ENCODE measurements at regions not wholly inside any gene's neighbourhood (a gene's known extent, or its start where the extent isn't known, plus 50 kb on each side); places are given as distances from the start of the nearest gene placed in this dataset.
"Not testable (repeated sequence)": the region's sequence is repeated elsewhere in the genome, so short reads cannot be mapped to it uniquely, and the experiment has no call there.

DNA sequence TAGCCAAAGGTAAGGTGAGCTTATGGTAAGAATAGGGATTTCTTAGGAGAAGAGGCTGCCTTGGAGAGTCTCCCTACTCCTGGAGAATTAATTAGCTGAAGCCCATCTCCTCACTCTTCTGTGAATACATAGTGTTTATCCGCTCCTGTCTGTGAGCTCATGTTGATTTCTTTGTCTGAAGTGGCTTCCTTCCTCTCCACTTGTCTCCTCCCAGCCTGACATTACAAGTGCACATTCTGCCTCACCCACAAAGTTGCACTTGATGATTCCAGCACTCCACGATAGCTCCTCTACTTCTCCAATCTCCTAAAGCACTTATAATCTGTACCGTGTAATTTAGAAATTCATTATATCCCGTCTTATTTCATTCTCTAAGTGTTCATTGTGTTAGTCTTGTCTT is 287.2 kb downstream of the QKI start:
- Histone ChIP-seq H2AFZ (ENCODE audit: low read depth) (no peak overlapping the region), H3K4me2 (no peak overlapping the region), H3K36me3 (ENCODE audit: insufficient read depth) (no peaks in the 10 kb centered on the region), H3K79me2 (ENCODE audit: insufficient read depth, low read depth) (no peaks in the 10 kb centered on the region), H3K27me3 (ENCODE audit: insufficient read depth, low read depth) (no peaks in the 10 kb centered on the region), H3K4me1 (ENCODE audit: low read depth, poor library complexity, severe bottlenecking) (no peaks in the 10 kb centered on the region), H3K27ac (no peak overlapping the region), H3K4me3 (IDR thresholded peaks at IDR 0.05; ENCODE audit: insufficient read depth, low read depth, low read length) (no peak overlapping the region), H4K20me1 (ENCODE audit: insufficient read depth) (no peaks in the 10 kb centered on the region), H3K9ac (no peak overlapping the region)
- TF ChIP-seq, protein P1, sequence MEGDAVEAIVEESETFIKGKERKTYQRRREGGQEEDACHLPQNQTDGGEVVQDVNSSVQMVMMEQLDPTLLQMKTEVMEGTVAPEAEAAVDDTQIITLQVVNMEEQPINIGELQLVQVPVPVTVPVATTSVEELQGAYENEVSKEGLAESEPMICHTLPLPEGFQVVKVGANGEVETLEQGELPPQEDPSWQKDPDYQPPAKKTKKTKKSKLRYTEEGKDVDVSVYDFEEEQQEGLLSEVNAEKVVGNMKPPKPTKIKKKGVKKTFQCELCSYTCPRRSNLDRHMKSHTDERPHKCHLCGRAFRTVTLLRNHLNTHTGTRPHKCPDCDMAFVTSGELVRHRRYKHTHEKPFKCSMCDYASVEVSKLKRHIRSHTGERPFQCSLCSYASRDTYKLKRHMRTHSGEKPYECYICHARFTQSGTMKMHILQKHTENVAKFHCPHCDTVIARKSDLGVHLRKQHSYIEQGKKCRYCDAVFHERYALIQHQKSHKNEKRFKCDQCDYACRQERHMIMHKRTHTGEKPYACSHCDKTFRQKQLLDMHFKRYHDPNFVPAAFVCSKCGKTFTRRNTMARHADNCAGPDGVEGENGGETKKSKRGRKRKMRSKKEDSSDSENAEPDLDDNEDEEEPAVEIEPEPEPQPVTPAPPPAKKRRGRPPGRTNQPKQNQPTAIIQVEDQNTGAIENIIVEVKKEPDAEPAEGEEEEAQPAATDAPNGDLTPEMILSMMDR (conservative IDR thresholded peaks at IDR 0.05; ENCODE audit: low read depth, low read length): no peak

DNA sequence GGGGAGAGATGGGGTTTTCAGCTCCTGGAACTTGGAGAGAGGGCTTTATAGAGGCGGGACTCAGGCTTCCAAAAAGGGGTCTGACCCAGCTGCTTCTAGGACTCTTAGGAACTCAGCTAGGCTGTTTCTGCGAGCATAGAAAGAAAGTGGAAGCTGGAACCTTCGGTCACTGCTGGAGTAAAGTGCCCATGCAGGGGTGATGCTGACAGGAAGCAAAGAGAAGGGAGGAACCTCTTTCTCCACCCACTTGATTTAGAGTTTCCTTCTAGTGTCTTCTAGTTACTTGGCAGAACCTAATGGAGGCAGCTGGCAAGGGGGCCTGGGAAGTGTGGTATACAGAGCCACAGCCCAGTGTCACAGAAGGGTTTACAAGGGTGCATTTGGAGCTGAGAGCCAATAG is 283.6 kb downstream of the QKI start:
- no peak overlapping the region for H3K4me3 ChIP-seq (IDR thresholded peaks at IDR 0.05; ENCODE audit: insufficient read depth, low read depth, low read length)
- no peak overlapping the region for H3K4me2 ChIP-seq
- no peaks in the 10 kb centered on the region for H3K79me2 ChIP-seq (ENCODE audit: insufficient read depth, low read depth)
- no peaks in the 10 kb centered on the region for H3K4me1 ChIP-seq (ENCODE audit: low read depth, poor library complexity, severe bottlenecking)
- H4K20me1 ChIP-seq (ENCODE audit: insufficient read depth): no peaks in the 10 kb centered on the region
- H3K9ac ChIP-seq: no peak overlapping the region
- no peaks in the 10 kb centered on the region for H3K36me3 ChIP-seq (ENCODE audit: insufficient read depth)
- no peak overlapping the region for H2AFZ ChIP-seq (ENCODE audit: low read depth)
- H3K27ac ChIP-seq: no peak overlapping the region
- TF ChIP-seq, protein P1 (conservative IDR thresholded peaks at IDR 0.05; ENCODE audit: low read depth, low read length): no peak
- no peaks in the 10 kb centered on the region for H3K27me3 ChIP-seq (ENCODE audit: insufficient read depth, low read depth)

DNA sequence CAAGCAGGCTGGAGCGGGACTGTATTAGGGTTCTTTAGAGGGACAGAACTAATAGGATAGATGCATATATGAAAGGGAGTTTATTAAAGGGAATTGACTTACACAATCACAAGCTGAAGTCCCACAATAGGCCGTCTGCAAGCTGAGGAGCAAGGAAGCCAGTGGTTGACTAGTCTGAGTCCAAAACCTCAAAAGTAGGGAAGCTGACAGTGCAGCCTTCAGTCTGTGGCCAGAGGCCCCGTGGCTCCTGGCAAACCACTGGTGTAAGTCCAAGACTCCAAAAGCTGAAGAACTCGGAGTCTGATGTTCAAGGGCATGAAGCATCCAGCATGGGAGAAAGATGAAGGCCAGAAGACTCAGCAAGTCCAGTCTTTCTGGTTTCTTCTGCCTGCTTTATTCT is 281.8 kb downstream of the QKI start:
- not testable (repeated sequence) for H3K79me2 ChIP-seq (ENCODE audit: insufficient read depth, low read depth); H3K4me3 ChIP-seq (IDR thresholded peaks at IDR 0.05; ENCODE audit: insufficient read depth, low read depth, low read length); H3K27ac ChIP-seq; H3K36me3 ChIP-seq (ENCODE audit: insufficient read depth); H3K4me1 ChIP-seq (ENCODE audit: low read depth, poor library complexity, severe bottlenecking); H4K20me1 ChIP-seq (ENCODE audit: insufficient read depth); H3K27me3 ChIP-seq (ENCODE audit: insufficient read depth, low read depth); H3K4me2 ChIP-seq; H2AFZ ChIP-seq (ENCODE audit: low read depth); H3K9ac ChIP-seq

DNA sequence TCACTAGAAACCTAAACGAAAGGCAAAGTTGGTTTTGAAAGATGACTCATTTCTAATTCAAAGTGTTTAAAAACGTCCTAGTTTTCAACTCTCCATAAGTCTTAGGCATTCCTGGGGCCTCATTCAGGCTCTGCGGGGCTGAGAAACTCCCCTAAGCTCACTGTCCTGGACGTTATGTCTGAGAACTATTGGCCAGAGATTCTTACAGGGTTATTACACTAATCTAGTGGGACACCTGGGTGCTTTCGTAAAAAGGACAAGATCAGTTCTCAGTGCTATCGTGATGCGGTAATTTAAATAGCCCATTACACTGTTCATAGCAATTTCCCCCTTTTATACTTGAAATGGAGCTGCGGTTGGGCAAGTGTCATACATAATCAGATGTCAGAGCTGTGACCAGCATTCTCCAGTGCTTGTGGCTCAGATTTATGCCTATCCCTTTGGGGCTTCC is 280.9 kb downstream of the QKI start:
- Histone ChIP-seq H3K79me2 (ENCODE audit: insufficient read depth, low read depth) (no peaks in the 10 kb centered on the region), H3K27ac (no peak overlapping the region), H3K9ac (no peak overlapping the region), H2AFZ (ENCODE audit: low read depth) (no peak overlapping the region), H3K4me3 (IDR thresholded peaks at IDR 0.05; ENCODE audit: insufficient read depth, low read depth, low read length) (no peak overlapping the region), H3K4me2 (no peak overlapping the region), H3K4me1 (ENCODE audit: low read depth, poor library complexity, severe bottlenecking) (no peaks in the 10 kb centered on the region), H3K27me3 (ENCODE audit: insufficient read depth, low read depth) (no peaks in the 10 kb centered on the region), H4K20me1 (ENCODE audit: insufficient read depth) (no peaks in the 10 kb centered on the region), H3K36me3 (ENCODE audit: insufficient read depth) (no peaks in the 10 kb centered on the region)
- TF ChIP-seq, protein P1 (conservative IDR thresholded peaks at IDR 0.05; ENCODE audit: low read depth, low read length): no peak

DNA sequence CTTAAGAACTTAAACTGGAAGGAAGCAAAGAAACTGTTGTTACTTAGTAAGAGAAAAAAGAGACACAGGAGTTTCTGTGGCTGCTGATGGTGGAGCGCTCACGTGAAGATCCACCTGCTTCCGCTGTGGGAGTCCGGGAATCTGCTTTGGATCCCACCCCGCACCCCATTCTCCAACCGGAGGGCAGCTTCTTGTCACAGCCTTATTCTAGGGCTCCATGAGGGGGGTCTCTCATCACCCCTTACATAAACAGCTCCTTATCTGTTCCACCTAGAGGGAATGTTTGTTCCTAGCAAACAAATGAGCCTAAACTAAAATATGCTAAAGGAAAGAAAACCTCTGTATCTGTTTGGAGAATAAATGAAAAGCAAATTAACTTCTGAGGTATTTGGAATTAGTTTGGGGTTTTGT is 280.5 kb downstream of the QKI start:
- no peak overlapping the region for H3K9ac ChIP-seq
- H3K4me2 ChIP-seq: no peak overlapping the region
- TF ChIP-seq, protein P1 (conservative IDR thresholded peaks at IDR 0.05; ENCODE audit: low read depth, low read length): no peak
- no peak overlapping the region for H3K4me3 ChIP-seq (IDR thresholded peaks at IDR 0.05; ENCODE audit: insufficient read depth, low read depth, low read length)
- no peak overlapping the region for H2AFZ ChIP-seq (ENCODE audit: low read depth)
- no peaks in the 10 kb centered on the region for H4K20me1 ChIP-seq (ENCODE audit: insufficient read depth)
- H3K4me1 ChIP-seq (ENCODE audit: low read depth, poor library complexity, severe bottlenecking): no peaks in the 10 kb centered on the region
- no peaks in the 10 kb centered on the region for H3K27me3 ChIP-seq (ENCODE audit: insufficient read depth, low read depth)
- H3K36me3 ChIP-seq (ENCODE audit: insufficient read depth): no peaks in the 10 kb centered on the region
- no peak overlapping the region for H3K27ac ChIP-seq
- no peaks in the 10 kb centered on the region for H3K79me2 ChIP-seq (ENCODE audit: insufficient read depth, low read depth)
